DMS114 treated with DMSO at 0.1 percent for 48 hours (cell line): ENCODE measurements at regions not wholly inside any gene's neighbourhood (a gene's known extent, or its start where the extent isn't known, plus 50 kb on each side); places are given as distances from the start of the nearest gene placed in this dataset.
"Not testable (repeated sequence)": the region's sequence is repeated elsewhere in the genome, so short reads cannot be mapped to it uniquely, and the experiment has no call there.

Source experiments
- DNase-seq: peaks from one replicate; lab custom pipeline; 2025; ENCODE audit not compliant: unreplicated experiment; lab: John Stamatoyannopoulos, UW

DNA sequence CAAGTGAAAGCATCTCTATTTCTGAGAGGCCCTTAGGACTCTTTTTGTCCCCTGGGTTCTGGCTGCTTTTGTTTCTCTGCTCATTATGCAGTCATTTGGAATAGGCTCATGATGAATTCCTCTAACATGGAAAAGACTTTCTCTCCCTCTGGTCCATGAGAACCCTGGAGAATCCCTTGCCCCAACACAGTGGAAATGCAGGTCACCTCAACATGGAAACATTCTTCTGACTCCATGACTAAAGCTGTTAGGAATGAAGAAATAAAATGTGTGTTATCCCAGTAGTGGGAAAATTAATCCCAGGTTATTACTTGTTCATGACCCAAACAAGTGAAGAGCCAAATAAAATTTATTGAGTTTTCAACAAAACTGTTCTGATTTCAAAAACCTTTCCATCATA, 458.6 kb downstream of the EPM2A start:
- no peak for DNase-seq

DNA sequence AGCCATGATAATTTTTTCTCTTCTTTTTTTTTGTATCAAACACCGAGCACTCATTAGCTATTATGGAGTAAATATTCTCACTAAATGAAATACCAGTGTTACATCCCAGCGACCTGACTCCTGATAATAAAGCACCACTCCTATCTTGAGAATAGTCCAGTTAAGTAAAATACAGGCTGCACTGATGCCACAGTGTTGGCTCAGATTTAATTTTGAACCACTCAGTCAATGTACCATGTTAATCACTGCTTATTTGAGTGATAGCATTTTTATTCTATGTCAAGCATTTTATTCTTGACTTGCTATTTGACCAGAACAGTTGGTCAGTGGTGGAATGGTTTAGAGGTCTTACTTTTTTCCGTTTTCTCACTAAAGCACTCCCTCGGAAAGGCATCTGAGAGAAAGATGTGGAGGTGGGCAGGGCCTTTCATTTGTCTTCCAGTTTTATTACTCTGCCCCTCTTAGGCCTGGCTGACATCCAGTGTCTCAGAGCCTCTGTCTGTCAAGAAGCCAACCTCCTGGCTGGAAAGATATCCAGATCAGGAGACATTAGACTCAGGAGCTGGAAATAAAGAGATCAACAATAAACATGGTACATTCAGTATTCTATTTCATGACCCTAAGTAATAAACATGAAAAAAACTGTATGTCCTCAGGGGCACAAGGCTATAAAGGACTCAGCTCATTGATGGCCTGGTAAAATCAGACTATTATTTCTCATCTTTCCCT, 457.8 kb downstream of the EPM2A start:
- DNase-seq, result no peak

DNA sequence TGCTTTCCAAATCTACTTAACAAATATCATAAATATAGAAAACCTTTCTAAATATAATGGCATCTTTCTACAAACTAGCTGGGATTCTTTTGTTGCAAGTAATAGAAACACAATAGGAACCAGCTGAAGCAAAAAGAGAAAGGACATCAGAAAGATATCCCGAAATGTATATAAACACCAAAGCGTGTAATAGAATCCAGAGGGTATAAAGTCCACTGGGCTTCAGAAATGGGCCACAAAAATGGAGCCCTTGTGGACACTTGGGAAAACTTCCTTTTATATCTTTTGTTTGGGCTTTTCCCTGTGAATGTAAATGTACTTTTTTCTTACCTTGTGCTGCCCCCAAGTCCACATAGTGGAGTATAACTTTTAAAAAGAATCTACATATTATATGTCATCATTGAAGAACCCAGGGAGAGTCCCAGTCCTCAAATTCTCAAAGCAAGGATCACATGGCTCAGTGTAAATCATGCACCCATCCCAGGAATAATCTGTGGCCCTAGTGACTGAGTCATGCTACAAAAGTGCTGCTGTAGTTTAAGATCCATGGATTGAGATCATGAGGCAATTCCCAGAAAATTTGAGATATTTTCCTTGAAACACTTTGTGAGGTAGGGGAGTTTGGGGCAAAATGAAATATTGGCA, 457.0 kb downstream of the EPM2A start:
- no peak for DNase-seq

DNA sequence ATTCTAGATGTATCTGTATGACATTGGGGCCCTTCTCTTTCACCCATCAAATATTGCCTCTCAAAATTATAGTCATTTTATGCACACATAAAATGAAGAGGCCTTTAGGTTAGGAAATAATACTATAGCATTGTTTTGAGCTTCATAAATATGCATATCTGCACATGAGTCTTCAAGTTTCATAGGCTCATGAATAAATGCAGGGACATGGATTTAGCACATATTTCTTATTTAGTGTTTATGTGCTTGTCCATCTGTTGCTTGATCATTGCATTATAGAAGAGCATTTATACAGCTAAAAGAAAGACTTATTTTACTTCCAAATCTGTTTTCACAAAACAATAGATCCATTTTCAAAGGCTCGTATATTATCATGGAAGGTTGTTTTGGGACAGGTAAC, 455.8 kb downstream of the EPM2A start:
- no peak for DNase-seq

DNA sequence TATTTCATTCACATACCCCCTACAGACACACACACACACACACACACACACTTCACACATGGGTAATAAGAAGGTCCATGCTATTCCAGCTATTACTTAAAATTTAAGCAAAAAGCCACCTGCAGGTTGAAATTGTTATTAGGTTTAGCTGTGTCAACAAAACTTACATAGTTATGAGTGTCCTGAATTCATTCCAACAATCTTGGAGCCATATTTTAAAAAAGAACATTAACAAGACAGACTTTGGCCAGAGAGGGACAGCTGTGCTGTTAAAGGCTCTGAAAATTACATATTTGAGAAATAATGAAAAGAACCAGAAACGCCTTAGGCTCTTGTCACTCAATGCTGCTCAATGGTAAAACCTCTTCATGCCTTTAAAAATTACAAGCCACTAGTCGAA, 455.3 kb downstream of the EPM2A start:
- DNase-seq, result no peak

DNA sequence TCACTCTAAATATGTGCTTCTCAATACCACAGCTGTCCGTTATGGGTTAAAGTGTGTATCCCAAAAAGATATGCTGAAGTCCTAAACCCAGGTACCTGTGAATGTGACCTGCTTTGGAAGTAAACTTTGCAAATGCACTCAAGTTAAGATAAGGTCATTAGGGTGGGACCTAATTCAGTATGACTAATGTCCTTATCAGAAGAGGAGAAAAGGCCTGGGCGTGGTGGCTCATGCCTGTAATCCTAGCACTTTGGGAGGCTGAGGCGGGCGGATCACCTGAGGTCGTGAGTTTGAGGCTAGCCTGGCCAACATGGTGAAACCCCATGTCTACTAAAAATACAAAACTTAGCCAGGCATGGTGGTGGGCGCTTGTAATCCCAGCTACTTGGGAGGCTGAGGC, 452.1 kb downstream of the EPM2A start:
- DNase-seq, result not testable (repeated sequence)

DNA sequence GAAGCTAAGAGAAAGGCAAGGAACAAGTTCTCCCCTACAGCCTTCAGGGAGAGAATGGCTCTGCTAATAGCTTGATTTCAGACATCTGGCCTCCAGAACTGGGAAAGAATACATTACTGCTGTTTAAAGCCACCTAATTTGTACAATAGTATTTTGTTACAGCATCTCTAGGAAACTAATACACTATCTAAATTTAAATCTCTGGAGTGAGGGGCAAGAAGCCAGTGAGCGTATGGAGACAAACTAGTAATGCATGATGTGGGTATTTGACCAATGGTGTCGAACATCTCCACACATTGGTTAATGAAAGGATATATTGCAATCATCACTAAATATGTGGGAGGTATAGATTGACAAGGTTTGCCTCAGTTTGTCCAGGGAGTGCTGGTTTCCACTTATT, 451.5 kb downstream of the EPM2A start:
- DNase-seq, result no peak

DNA sequence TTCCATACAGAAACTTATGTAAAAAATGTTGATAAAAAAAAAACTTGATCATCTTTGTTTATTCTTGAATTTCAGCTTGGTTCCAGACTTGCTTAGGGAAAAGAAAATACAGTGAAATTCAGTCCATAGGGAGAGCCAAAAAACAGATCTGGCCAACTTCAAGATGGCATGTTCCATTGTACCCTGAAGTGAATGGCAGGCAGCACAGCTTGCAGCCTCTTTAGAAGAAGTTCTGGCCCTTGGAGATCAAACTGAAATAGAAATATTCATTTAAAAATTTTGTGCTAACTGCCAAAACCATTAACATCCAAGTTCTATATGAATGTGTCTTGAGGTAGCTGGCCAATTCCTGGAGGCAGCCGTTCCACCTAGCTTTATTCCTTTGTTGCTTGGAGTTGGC, 448.4 kb downstream of the EPM2A start:
- no peak for DNase-seq

DNA sequence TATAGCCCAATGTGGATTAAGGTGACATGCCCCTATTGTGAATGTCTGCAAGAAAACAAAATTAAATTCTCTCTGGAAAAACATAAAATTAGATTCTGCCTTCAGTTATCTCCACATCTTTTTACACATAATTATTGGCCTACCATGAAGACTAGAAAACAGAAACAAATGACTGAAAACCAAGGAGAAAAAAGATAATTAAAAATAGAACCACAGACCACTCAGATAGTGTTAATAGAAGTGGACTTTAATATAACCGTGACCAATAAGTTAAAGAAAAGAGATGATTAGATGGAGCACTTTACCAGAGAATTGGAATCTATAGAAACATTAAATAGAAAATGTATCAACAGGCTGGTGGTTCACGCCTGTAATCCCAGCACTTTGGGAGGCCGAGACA, 445.7 kb downstream of the EPM2A start:
- no peak for DNase-seq

DNA sequence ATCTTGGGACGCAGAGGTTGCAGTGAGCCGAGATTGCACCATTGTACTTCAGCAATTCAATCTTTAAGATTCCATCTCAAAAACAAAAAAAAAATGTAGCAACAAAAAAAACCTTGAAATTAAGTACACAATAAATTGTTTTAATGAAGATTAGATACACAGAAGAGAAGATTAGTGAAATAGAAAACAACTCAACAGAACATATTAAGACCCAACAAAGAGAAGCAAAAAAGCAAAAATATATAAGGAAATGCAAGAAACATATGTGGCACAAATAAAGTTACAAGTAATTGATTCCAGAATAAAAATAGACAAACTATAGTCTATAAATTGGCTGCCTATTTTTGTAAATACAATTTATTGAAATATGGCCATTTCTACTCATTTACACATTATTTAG, 445.2 kb downstream of the EPM2A start:
- DNase-seq, result no peak

DNA sequence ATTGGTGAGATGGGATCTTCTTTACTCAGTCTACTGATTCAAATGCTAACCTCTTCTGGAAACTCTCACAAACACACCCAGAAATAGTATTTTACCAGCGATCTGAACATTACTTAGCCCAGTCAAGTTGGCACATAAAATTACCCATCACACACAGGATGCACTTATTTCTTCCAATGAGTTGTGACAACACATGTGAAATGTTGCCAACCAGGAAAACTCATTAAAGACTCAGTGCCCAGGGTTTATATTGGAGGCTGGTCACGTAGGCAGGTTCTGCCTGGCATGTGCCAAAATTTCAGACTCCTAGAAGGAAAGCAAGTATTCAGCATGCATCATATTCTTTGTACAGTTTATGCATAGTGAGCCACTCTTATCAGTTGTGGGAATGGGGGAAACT, 443.3 kb downstream of the EPM2A start:
- DNase-seq, result no peak

DNA sequence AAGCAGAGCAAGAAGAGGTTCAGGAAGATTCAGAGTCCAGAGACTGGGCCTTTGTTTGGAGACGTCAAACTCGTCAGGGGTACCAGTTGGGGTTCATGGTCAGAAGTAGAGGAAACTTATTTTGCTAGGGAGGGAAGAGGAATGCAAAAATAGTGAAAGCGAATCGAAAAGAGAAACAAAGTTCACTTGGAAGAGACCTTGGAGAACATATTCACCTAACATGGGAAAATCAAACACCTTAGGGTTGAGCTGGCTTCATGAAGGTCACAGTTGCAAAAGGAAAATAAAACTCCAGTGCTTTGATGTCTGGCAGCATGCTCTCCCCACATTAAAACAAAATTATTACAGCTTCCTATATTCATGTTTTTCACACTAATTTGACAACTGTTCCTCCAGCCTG, 440.4 kb downstream of the EPM2A start:
- no peak for DNase-seq

DNA sequence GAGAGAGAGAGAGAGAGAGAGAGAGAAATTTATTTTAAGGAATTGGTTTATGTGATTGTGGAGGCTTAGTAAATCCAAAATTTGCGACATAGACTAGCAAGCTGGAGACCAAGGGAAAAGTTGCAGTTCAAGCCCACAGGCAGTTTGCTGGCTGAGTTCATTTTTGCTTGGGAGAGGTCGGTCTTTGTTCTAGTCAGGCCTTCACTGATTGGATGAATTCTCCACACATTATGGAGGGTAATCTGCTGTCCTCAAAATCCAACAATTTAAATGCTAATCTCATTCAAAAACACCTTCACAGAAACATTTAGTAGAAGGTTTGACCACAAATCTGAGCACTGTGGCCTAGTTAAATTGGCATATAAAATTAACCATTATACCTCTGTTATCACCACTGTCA, 439.6 kb downstream of the EPM2A start:
- DNase-seq, result no peak

DNA sequence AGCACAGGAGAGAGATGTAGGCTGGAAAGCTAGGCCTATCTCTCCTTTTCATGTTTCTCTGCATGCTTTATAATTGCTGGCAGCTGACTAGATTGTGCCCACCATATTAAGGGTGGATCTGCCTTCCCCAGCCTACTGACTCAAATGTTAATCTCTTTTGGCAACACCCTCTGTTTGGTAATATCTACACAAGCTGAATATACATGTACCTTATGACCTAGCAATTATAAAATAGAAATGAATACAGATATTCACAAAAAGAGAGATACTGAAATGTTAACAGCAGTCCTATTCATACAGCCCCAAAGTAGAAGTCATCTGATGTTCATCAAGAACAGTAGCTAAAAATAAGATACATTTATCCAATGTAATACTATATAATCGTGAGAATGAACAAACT, 429.6 kb downstream of the EPM2A start:
- no peak for DNase-seq

DNA sequence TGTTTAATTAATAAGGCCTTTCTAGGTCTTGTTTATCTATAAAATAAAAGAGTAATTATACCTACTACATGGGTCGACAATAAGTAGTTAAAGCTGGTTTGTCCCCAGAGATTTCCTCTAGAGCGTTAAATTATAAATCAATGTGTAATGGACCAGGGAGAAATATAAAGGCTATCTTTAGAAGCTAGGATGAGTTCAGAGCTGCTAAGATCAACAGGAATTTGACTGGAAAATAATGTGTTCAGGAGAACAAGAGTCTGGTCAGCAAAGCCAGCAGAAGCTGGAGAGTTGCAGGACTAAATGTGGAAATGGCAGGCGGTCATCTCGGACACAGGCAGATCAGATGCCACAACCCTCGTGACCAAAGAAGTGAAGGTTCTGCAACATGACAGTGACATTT, 428.8 kb downstream of the EPM2A start:
- no peak for DNase-seq

DNA sequence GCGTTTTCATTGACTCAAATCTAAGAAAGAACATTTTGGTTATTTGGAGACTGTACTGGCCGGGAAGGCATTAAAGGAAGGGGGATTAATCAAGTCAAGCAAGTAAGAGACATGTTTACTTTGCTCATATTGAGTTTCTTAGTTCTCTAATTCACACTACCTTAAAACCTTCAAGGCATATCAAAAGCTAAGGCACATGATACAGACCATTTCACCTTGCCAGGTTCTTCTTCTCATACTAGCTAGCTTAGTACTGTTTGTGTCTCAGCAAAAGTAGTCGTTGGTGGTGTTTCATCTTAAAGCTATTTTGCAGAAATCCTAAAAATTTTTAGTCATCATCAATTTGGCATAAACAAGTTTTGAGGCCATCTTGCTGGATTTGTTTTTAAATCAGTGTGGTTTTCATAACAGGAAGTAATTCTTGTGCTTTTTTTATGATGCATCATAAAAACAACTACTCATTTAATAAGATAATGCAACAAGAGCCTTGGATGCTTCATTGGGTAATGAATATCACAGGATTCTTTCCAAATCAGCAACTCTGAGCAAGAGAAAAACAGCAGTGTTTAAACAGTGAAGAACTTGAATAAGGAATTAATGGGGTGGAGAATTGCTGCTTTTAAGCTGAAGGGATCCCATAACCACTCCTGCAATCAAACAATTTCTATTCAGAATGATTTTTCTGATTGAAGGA, 425.3 kb downstream of the EPM2A start:
- no peak for DNase-seq

DNA sequence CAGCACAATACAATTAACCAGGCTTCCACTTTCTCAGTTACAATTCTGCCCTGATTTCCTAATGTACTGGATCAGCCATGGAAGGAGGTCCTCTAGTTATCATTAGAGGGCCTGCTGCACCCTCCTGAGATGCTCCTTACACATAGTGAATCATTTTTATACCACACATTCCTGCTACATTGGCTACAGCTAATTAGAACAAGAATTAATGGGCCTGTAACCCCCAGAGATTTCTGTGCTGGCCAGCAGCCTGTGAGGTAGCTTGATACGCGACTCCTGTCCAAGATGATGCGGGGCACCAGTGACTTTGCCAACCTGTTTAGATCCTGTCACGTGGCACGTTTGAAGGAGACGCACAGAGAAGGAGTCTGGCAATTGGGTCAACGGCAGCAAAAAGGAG, 422.8 kb downstream of the EPM2A start:
- no peak for DNase-seq

DNA sequence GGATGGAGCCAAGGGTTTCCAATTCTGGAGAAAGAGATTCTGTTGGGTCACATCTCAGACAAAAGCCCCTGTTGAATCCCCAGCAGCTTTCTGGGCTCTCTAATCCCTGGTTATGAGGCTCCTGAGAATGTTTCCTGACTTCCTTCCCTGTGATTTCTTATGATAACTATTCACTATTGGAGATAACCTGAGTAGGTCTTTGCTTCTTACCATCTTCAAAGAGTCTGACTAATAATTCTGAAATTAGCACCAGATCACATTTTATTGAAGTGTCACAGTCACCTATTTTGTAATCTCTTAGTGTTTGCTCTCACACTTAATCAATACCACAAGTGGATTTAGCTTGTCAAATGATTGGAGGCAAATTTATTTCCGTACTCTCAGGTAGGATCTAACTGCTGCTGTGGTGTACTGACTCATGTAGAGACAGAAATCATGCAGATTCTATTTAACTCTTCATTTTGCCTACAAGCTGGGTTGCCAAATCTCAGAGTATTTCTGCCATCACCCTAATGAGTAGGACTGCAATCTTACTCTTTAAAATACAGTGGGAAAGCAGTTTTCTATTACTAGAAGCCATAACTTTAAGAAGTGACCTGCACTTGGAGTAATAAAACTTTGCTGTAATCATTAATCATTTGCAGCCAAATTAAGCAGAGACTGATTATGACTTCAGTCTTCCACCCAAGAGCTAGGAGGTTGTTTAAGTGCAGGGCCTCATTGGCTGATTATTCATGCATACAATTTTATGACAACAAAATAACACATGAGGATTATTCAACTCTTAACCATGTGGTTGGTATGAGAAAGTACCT, 422.1 kb downstream of the EPM2A start:
- DNase-seq, result no peak

DNA sequence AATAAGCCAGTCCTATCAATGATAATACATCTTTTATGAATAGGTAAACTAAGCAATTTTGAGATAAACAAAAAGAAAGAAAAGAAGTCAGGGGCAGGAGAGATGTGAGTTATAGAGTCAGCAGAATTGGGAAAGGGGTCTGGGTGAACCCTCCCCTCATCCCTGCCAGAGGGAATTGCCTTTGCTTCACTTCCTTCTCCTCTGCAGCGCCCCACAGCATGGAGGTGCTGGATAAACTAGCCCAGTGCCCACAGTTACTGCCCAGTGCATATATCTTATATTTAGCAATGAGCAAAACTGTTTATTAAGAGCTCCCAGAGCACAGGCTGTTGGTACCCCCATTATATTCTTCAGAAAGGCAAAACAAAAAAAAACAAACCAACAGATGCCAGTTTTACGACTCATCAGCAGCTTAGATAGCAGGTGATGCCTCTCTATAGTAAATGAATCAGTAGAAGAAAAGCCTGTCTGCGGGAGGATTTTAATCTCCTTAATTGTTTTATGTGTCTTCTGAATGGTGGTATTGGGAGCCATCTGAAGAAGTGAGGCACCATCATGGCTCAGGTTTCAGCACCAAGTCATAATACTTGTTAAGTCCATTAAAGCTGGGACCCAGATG, 419.2 kb downstream of the EPM2A start:
- DNase-seq, result no peak

DNA sequence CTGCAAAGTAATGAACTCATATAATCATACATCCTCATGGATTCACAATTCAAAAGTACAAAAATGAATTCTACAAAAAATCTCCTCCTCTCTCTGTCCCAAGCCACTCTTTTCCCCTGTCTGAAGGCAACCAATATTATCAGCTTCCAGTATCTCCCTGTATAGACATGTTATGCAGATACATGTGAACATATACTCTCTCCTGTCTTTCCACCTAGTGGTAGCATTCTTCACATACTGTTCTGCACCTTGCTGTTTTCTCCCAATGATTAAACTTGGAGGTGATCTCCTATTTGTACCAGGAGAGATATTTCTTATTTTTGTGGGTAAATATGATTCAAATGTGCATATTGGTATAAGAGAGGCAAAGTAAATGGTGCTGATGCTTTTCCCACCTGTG, 416.4 kb downstream of the EPM2A start:
- DNase-seq, result no peak

DNA sequence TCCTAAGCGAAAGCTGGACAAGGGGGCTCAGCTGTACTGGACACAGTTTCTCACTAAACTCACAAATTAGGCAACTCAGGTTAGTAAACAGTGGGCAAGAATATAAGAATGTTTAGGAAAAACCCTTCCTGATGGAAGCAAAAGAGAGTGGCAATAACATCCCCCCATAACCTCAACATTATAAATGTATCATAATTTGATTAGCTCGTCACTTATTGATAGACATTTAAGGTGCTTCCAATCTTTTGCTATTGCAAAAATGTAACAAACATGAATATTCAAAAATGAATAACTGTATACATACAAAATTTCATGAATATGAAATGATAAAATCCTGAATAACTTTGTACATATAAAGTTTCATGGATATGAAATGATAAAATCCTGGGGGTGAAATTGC, 415.7 kb downstream of the EPM2A start:
- DNase-seq, result no peak
